Loucy (cell line): ENCODE measurements at regions not wholly inside any gene's neighbourhood (a gene's known extent, or its start where the extent isn't known, plus 50 kb on each side); places are given as distances from the start of the nearest gene placed in this dataset.

Experiments used
- H2AFZ ChIP-seq: fragments of 200-600 bp; sonication (generic); 2 replicates; pipeline ENCODE4 v1.6.0; 2016; ENCODE audit warnings: antibody characterized with exemption, mild to moderate bottlenecking, low read length, moderate library complexity
- H3F3A ChIP-seq: fragments of 200-600 bp; 2 replicates; pipeline ENCODE4 v1.6.0; 2016; ENCODE audit warnings: antibody characterized with exemption, low read depth, mild to moderate bottlenecking
- H3K27me3 ChIP-seq: fragments of 200-600 bp; sonication (generic); 2 replicates; pipeline ENCODE4 v1.6.1; 2014; ENCODE audit warnings: low read length, mild to moderate bottlenecking; ENCODE audit not compliant: insufficient read depth, poor library complexity, severe bottlenecking
- H3K36me3 ChIP-seq: fragments of 200-600 bp; sonication (generic); 2 replicates; pipeline ENCODE4 v1.6.1; 2016; ENCODE audit warnings: low read length; ENCODE audit not compliant: insufficient read depth
- H3K4me1 ChIP-seq: fragments of 200-600 bp; sonication (generic); 2 replicates; pipeline ENCODE4 v1.5.1; 2014; ENCODE audit warnings: low read length, mild to moderate bottlenecking; ENCODE audit not compliant: insufficient read depth, poor library complexity, severe bottlenecking
- H3K4me2 ChIP-seq: fragments of 200-600 bp; sonication (generic); 2 replicates; pipeline ENCODE4 v1.6.0; 2014; ENCODE audit warnings: antibody characterized with exemption, low read length, low read depth, mild to moderate bottlenecking; ENCODE audit not compliant: poor library complexity, severe bottlenecking
- H3K4me3 ChIP-seq: fragments of 200-600 bp; sonication (generic); 2 replicates; pipeline ENCODE4 v1.5.1; 2014; ENCODE audit warnings: low read length, mild to moderate bottlenecking, mixed read lengths; ENCODE audit not compliant: poor library complexity, severe bottlenecking
- H3K79me2 ChIP-seq: fragments of 200-600 bp; sonication (generic); 2 replicates; pipeline ENCODE4 v1.6.1; 2014; ENCODE audit warnings: low read length; ENCODE audit not compliant: insufficient read depth
- H3K9ac ChIP-seq: fragments of 200-600 bp; sonication (generic); 2 replicates; pipeline ENCODE4 v1.6.0; 2014; ENCODE audit warnings: mild to moderate bottlenecking, low read depth, low read length, moderate library complexity; ENCODE audit not compliant: poor library complexity, severe bottlenecking
- H3K9me2 ChIP-seq: fragments of 200-600 bp; sonication (generic); replicated peaks from 2 replicates; pipeline ENCODE4 v1.6.1; 2016; ENCODE audit warnings: low read depth, low read length, mixed read lengths
- H3K9me3 ChIP-seq: fragments of 200-600 bp; sonication (generic); 2 replicates; pipeline ENCODE4 v1.6.1; 2014; ENCODE audit warnings: mild to moderate bottlenecking, antibody characterized with exemption, low read length, low read depth; ENCODE audit not compliant: insufficient read depth
- H4K20me1 ChIP-seq: fragments of 200-600 bp; sonication (generic); 2 replicates; pipeline ENCODE4 v1.6.0; 2014; ENCODE audit warnings: antibody characterized with exemption, low read length, mild to moderate bottlenecking; ENCODE audit not compliant: insufficient read depth, poor library complexity, severe bottlenecking
- CTCF ChIP-seq: fragments of 200-600 bp; sonication (generic); conservative IDR thresholded peaks from 2 replicates; pipeline ENCODE4 v1.5.1; 2014; ENCODE audit warnings: mild to moderate bottlenecking, antibody characterized with exemption, low read length
- EZH2phosphoT487 ChIP-seq: fragments of 200-600 bp; IDR thresholded peaks from 2 replicates; pipeline ENCODE4 v1.6.1; 2018; ENCODE audit warnings: antibody characterized with exemption, mild to moderate bottlenecking, moderate library complexity, borderline replicate concordance

- Histone ChIP-seq H3K9me3 (no peaks in the 10 kb centered on the region), H3K9me2 (no peaks in the 10 kb centered on the region), H3K36me3 (no peaks in the 10 kb centered on the region), H4K20me1 (no peaks in the 10 kb centered on the region), H3F3A (peaks cover 8% of the 10 kb centered on the region), H3K4me3 (no peak overlapping the region), H3K27me3 (no peaks in the 10 kb centered on the region), H3K4me1 (peaks cover 50% of the 10 kb centered on the region), H2AFZ (peak overlapping the region; percentile 40), H3K79me2 (no peaks in the 10 kb centered on the region), H3K9ac (no peak overlapping the region), H3K4me2 (peak overlapping the region; percentile 33)
- TF ChIP-seq CTCF: 0 out of 2 replicates have a peak, but pooled peaks have one; percentile 10
- TF ChIP-seq EZH2phosphoT487: no peak
Measured at GRCh38 chr6:100176951-100177710, 183.1 kb upstream of the MCHR2 start.

- peaks cover 50% of the 10 kb centered on the region for H3K4me1 ChIP-seq
- H4K20me1 ChIP-seq: no peaks in the 10 kb centered on the region
- TF ChIP-seq EZH2phosphoT487 (no peak), CTCF (peak; percentile 75)
- peak overlapping the region; percentile 55 for H3K9ac ChIP-seq
- no peaks in the 10 kb centered on the region for H3K36me3 ChIP-seq
- H3K79me2 ChIP-seq: no peaks in the 10 kb centered on the region
- H3K9me2 ChIP-seq: no peaks in the 10 kb centered on the region
- peak overlapping the region; percentile 77 for H2AFZ ChIP-seq
- H3K4me3 ChIP-seq: no peak overlapping the region
- H3K27me3 ChIP-seq: no peaks in the 10 kb centered on the region
- peaks cover 13% of the 10 kb centered on the region for H3F3A ChIP-seq
- H3K4me2 ChIP-seq: peak overlapping the region; percentile 33
- H3K9me3 ChIP-seq: no peaks in the 10 kb centered on the region
Measured at GRCh38 chr6:100176311-100176950, 182.4 kb upstream of the MCHR2 start.

GRCh38 chr6:100175814-100176310 is 181.8 kb upstream of the MCHR2 start:
- Histone ChIP-seq H2AFZ (peak overlapping the region; percentile 77), H3K4me2 (peak overlapping the region; percentile 33), H3K4me1 (peaks cover 56% of the 10 kb centered on the region)

More at GRCh38 chr6:100175814-100176310, 181.8 kb upstream of the MCHR2 start:
- H3F3A ChIP-seq: peaks cover 14% of the 10 kb centered on the region
- no peaks in the 10 kb centered on the region for H3K79me2 ChIP-seq
- H3K9me3 ChIP-seq: no peaks in the 10 kb centered on the region
- H3K27me3 ChIP-seq: no peaks in the 10 kb centered on the region
- H3K4me3 ChIP-seq: no peak overlapping the region
- H4K20me1 ChIP-seq: no peaks in the 10 kb centered on the region
- H3K36me3 ChIP-seq: no peaks in the 10 kb centered on the region
- TF ChIP-seq CTCF (no peak), EZH2phosphoT487 (no peak)
- H3K9me2 ChIP-seq: no peaks in the 10 kb centered on the region
- peak overlapping the region; percentile 55 for H3K9ac ChIP-seq
